Heart right ventricle (tissue), 16 donors: ENCODE measurements at regions not wholly inside any gene's neighbourhood (a gene's known extent, or its start where the extent isn't known, plus 50 kb on each side); places are given as distances from the start of the nearest gene placed in this dataset.
A peak's percentile ranks its signal among the peaks of the same experiment; 100 is the strongest.

Experiments used
- ATAC-seq, 8 donors: fragments of 200-7000 bp; cut with Tn5 transposase; one replicate each; pipeline ENCODE4 v1.9.1; 2020; ENCODE audit warnings: mild to moderate bottlenecking in 8 of 8, moderate library complexity in 8 of 8, moderate number of reproducible peaks in 1 of 8
- DNase-seq, 2 donors: peaks; one replicate each; pipeline ENCODE4 v3.0.0-alpha.2; 2020
- H3K27ac ChIP-seq, 10 donors: fragments of 200-600 bp; sonication (generic) in 2 of 10; one replicate each; pipeline versions ENCODE4 v1.5.0 to v1.8.0; 2020 to 2022; ENCODE audit warnings: mild to moderate bottlenecking in 3 of 10
- H3K27me3 ChIP-seq, 7 donors: fragments of 200-600 bp; one replicate each; pipeline ENCODE4 v1.8.0; 2021 to 2022; ENCODE audit warnings: mild to moderate bottlenecking in 2 of 7
- H3K36me3 ChIP-seq, 9 donors: fragments of 200-600 bp; sonication (generic) in 1 of 9; one replicate each; pipeline versions ENCODE4 v1.5.0 to v1.8.0; 2020 to 2022; ENCODE audit warnings: mild to moderate bottlenecking in 2 of 9
- H3K4me1 ChIP-seq, 9 donors: fragments of 200-600 bp; sonication (generic) in 1 of 9; one replicate each; pipeline versions ENCODE4 v1.5.0 to v1.8.0; 2020 to 2022; ENCODE audit warnings: mild to moderate bottlenecking in 4 of 9
- H3K4me3 ChIP-seq, 10 donors: fragments of 200-600 bp; sonication (generic) in 2 of 10; one replicate each; pipeline versions ENCODE4 v1.5.0 to v1.8.0; 2020 to 2022; ENCODE audit warnings: mild to moderate bottlenecking in 7 of 10, moderate library complexity in 2 of 10
- H3K9me3 ChIP-seq, 11 donors: fragments of 200-600 bp in 10 of 11; sonication (generic) in 2 of 11; one replicate each; pipeline versions ENCODE4 v1.5.0 to v1.8.0; 2013 to 2022; ENCODE audit warnings: mild to moderate bottlenecking in 2 of 11, control low read depth in 1 of 11, moderate library complexity in 1 of 11
- WGBS, 2 donors: extraction: QIAGEN DNeasy Blood & Tissue Kit; methylation state at CpG; one replicate each; pipeline ENCODE4 v1.1.7; 2013; ENCODE audit warnings: inconsistent platforms in 1 of 2; 5-methylcytosine and 5-hydroxymethylcytosine counted together
- intact Hi-C, 10 donors: fragments of 100-400 bp; cut with DNase I; formaldehyde crosslinking; loops; one replicate each; pipeline versions ENCODE4 v1.11.1 to v1.14.2; 2022
- TF ChIP-seq, protein P1 (sequence below), 9 donors: fragments of 200-600 bp; sonication (generic) in 2 of 9; IDR thresholded peaks; one replicate each; pipeline versions ENCODE4 v1.5.0 to v1.8.0; 2021 to 2022; ENCODE audit warnings: antibody characterized with exemption in 9 of 9, mild to moderate bottlenecking in 5 of 9, moderate library complexity in 1 of 9
- donor health status: Arrhythmogenic right ventricular cardiomyopathy.
- donor health status: ischemic (EF 13 %, LVEDD 7.1; RV severe dilation, severe dysfunction).
- donor health status: healthy with polysubstance abuse.
- donor health status: DM: no; HTN: yes; CAD: no.
- donor health status: DM: no; HTN: no; CAD: no.
- donor health status: ischemic (EF 25% LVEDD 6.9; RV normal size, moderate dysfunction).
- donor health status: ischemic (EF 25% LVEDD 5.7; RV mildly dilated, moderate dysfunction).
- donor health status: healthy.
- donor health status: DM: yes; HTN: yes; CAD: no.
- donor health status: Ischemic cardiomyopathy.
- donor health status: ischemic (EF 35%, LVEDD 5.7; RV mildly dilated, moderate dysfunction).
- donor health status: nonischemic (EF 11% LVEDD 7.7; RV severe dilation, severe dysfunction).
- donor health status: DM: yes; HTN: yes; CAD: no.
- donor health status: PGD.
- donor health status: ischemic (EF 29% LVEDD 5.4; RV normal size, mild dysfunction).
- donor health status: nonischemic (EF 23%, LVEDD 6.1; RV moderate dilation, normal function).

DNA sequence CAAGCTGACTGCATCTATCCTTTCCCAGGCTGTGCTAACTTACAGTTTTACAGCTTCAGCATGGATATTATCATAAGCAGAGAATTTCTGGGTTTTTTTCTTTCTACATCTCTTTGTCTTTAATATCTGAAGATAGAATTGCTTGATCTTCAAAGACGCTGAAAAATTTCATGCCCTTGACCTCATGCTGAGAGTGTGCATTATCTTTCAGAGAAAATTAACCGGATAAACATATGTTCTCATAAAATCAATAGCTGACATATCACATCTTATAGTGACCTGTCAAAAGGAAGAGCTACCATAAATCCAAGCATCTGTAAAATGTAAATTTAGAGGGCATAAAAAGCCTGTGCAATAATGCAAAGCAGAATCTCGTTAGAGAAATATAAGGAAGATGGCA lies 1704.1 kb upstream of the FLRT2 start:
- no peak overlapping the region for H3K27ac ChIP-seq
- H3K4me3 ChIP-seq, result no peak overlapping the region
- peaks cover 0 to 7% (median 0%) of the 10 kb centered on the region in 9 donors for H3K4me1 ChIP-seq
- ATAC-seq, result no peak
- WGBS, 2 donors, result 85 to 86% methylated on average over 3 of the region's 3 CpGs
- peaks cover 0 to 8% (median 0%) of the 10 kb centered on the region in 11 donors for H3K9me3 ChIP-seq
- no peaks in the 10 kb centered on the region for H3K27me3 ChIP-seq
- TF ChIP-seq, protein P1, sequence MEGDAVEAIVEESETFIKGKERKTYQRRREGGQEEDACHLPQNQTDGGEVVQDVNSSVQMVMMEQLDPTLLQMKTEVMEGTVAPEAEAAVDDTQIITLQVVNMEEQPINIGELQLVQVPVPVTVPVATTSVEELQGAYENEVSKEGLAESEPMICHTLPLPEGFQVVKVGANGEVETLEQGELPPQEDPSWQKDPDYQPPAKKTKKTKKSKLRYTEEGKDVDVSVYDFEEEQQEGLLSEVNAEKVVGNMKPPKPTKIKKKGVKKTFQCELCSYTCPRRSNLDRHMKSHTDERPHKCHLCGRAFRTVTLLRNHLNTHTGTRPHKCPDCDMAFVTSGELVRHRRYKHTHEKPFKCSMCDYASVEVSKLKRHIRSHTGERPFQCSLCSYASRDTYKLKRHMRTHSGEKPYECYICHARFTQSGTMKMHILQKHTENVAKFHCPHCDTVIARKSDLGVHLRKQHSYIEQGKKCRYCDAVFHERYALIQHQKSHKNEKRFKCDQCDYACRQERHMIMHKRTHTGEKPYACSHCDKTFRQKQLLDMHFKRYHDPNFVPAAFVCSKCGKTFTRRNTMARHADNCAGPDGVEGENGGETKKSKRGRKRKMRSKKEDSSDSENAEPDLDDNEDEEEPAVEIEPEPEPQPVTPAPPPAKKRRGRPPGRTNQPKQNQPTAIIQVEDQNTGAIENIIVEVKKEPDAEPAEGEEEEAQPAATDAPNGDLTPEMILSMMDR (IDR thresholded peaks at IDR 0.05), result no peak
- DNase-seq, result no peak
- H3K36me3 ChIP-seq, result no peaks in the 10 kb centered on the region
- intact Hi-C loops, result no loop called here

DNA sequence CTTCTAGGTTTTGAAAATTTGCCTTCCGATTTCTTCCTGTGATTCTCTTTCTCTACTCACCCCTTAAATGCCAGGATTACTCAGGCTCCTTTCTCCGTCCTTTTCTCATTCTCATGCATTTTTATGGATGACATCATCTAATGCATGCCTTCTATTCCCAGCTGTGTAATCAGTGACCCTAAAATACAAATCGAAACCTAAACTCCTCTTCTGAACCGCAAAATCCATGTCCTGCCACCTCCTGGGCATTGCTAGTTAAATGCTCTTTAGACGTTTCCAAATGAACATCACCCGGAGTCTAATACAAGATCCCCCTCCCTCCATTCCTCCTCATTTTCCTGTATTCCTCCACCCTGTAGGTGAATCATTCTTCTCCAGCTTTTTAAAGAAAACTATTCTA lies 1703.1 kb upstream of the FLRT2 start:
- Histone ChIP-seq H3K9me3 (peaks cover 0 to 8% (median 0%) of the 10 kb centered on the region in 11 donors), H3K36me3 (no peaks in the 10 kb centered on the region), H3K27me3 (no peaks in the 10 kb centered on the region), H3K4me3 (peak overlapping the region in 4 of 10 donors; percentile 3 to 36 (median 25)), H3K4me1 (peaks cover 0 to 7% (median 0%) of the 10 kb centered on the region in 9 donors), H3K27ac (no peak overlapping the region)
- ATAC-seq, result no peak
- TF ChIP-seq, protein P1 (IDR thresholded peaks at IDR 0.05), result no peak
- intact Hi-C loops, result no loop called here
- DNase-seq, result no peak
- 64 to 68% methylated on average over 6 of the region's 6 CpGs for WGBS, 2 donors

DNA sequence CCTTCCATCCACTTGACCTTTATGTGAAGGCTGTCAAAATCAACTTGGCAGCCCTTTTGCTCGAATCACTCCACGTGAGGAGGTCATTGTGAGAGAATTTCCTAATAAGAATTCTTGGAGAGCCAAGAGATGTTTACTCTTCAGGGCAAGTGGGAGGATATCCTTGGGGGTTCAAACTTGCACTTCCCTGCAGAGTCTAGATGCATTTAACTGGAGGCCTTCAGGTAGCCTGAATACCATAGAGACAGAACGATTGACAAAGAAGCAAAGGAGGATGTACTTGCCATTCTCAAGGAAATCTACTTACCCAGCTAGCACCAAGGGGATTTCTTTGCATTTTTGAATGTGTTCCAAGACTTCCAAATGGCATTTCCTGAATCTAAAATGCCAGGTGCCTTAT lies 1702.6 kb upstream of the FLRT2 start:
- Histone ChIP-seq H3K9me3 (peaks cover 0 to 8% (median 0%) of the 10 kb centered on the region in 11 donors), H3K36me3 (no peaks in the 10 kb centered on the region), H3K4me3 (no peak overlapping the region), H3K27me3 (no peaks in the 10 kb centered on the region), H3K27ac (no peak overlapping the region), H3K4me1 (peaks cover 0 to 7% (median 0%) of the 10 kb centered on the region in 9 donors)
- ATAC-seq (no peak), DNase-seq (no peak)
- TF ChIP-seq, protein P1 (IDR thresholded peaks at IDR 0.05), result no peak
- intact Hi-C loops, result no loop called here
- WGBS, 2 donors, result 32 to 54% methylated on average over 3 of the region's 3 CpGs

DNA sequence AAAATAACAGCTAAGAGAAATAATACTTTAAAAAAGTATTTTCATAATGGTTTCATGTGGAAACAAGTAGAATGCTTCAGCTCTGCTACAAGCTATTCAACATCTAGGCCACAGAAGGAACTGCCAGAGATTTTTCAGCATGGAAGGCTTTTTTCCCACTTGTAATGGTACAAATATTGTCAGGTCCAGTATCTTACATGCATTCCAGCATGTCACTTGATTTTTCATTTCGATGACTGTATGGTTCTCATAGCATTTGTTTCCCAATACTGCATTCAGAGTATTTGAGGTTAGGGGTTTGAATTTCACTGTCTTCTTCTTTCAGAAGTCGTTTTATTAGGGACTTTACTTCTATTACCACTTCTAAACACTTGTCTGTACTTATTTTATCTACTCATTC lies 1701.5 kb upstream of the FLRT2 start:
- 77 to 81% methylated on average over 2 of the region's 2 CpGs for WGBS, 2 donors
- intact Hi-C loops, result no loop called here
- no peak for ATAC-seq

More for the DNA sequence above, 1701.5 kb upstream of the FLRT2 start:
- H3K4me3 ChIP-seq, result no peak overlapping the region
- no peaks in the 10 kb centered on the region for H3K27me3 ChIP-seq
- DNase-seq, result no peak
- TF ChIP-seq, protein P1 (IDR thresholded peaks at IDR 0.05), result no peak
- H3K9me3 ChIP-seq, result peaks cover 0 to 14% (median 0%) of the 10 kb centered on the region in 11 donors
- H3K36me3 ChIP-seq, result no peaks in the 10 kb centered on the region
- H3K4me1 ChIP-seq, result peaks cover 0 to 7% (median 0%) of the 10 kb centered on the region in 9 donors
- no peak overlapping the region for H3K27ac ChIP-seq
